ENCODE measurements at regions not wholly inside any gene's neighbourhood (a gene's known extent, or its start where the extent isn't known, plus 50 kb on each side); places are given as distances from the start of the nearest gene placed in this dataset.

- TF ChIP-seq POLR2A (IDR thresholded peaks at IDR 0.05; ENCODE audit: low read length) (no peak), GATA1 (IDR thresholded peaks at IDR 0.05; ENCODE audit: low read depth, low read length) (no peak)
Observed at GRCh38 chr9:87146933-87147332, 199.6 kb upstream of the GAS1 start.
